Muscle of leg (tissue), 3 donors: ENCODE measurements at regions not wholly inside any gene's neighbourhood (a gene's known extent, or its start where the extent isn't known, plus 50 kb on each side); places are given as distances from the start of the nearest gene placed in this dataset.
A peak's percentile ranks its signal among the peaks of the same experiment; 100 is the strongest.
"Not testable (repeated sequence)": the region's sequence is repeated elsewhere in the genome, so short reads cannot be mapped to it uniquely, and the experiment has no call there.

Source experiments
- DNase-seq: peaks from one replicate; pipeline ENCODE4 v3.0.0; 2013
- H3K27ac ChIP-seq: one replicate; pipeline ENCODE4 v1.5.1; 2013; ENCODE audit warnings: mild to moderate bottlenecking, low read length, control low read depth
- H3K27me3 ChIP-seq: one replicate; pipeline ENCODE4 v1.6.1; 2013; ENCODE audit warnings: low read length; ENCODE audit not compliant: control insufficient read depth, insufficient read depth
- H3K36me3 ChIP-seq: one replicate; pipeline ENCODE4 v1.6.1; 2013; ENCODE audit warnings: low read length; ENCODE audit not compliant: control insufficient read depth, insufficient read depth
- H3K4me1 ChIP-seq: one replicate; pipeline ENCODE4 v1.6.1; 2013; ENCODE audit warnings: low read length; ENCODE audit not compliant: control insufficient read depth, insufficient read depth
- H3K4me3 ChIP-seq: one replicate; pipeline ENCODE4 v1.5.1; 2013; ENCODE audit warnings: low read length, control low read depth
- H3K9me3 ChIP-seq: replicated peaks from 2 replicates; pipeline ENCODE4 v1.6.1; 2013; ENCODE audit warnings: low read depth, low read length; ENCODE audit not compliant: control insufficient read depth
- WGBS: methylation state at CpG from one replicate; pipeline ENCODE4 v1.1.5; 2013; ENCODE audit warnings: missing lambda C conversion rate; ENCODE audit not compliant: insufficient coverage; 5-methylcytosine and 5-hydroxymethylcytosine counted together

DNA sequence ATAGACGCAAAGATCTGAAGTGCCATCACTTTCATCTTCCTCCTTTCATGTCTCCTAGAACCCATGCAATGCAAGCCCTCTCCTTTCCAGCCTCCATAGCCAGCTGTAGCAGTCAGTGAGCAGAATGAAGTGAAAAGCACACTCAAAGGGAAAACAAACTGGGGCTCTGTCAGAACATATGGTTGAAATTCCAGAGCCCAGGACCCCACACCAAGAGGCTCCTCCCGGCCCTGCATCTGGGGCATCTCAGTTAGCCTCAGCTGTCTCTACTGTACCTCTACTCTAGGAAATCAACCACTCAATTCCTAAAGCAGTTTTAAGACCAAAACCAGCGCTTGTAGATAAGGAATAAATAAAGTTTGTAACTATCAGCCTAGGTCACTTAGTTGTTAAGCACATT is 73.8 kb upstream of the P3H2 start:
- DNase-seq = no peak
- no CpG with 5 or more reads among the region's 3 CpGs for WGBS
- Histone ChIP-seq H3K36me3 (no peaks in the 10 kb centered on the region), H3K4me1 (peaks cover 5% of the 10 kb centered on the region), H3K27ac (no peak overlapping the region), H3K4me3 (no peak overlapping the region), H3K9me3 (no peaks in the 10 kb centered on the region), H3K27me3 (no peaks in the 10 kb centered on the region)

DNA sequence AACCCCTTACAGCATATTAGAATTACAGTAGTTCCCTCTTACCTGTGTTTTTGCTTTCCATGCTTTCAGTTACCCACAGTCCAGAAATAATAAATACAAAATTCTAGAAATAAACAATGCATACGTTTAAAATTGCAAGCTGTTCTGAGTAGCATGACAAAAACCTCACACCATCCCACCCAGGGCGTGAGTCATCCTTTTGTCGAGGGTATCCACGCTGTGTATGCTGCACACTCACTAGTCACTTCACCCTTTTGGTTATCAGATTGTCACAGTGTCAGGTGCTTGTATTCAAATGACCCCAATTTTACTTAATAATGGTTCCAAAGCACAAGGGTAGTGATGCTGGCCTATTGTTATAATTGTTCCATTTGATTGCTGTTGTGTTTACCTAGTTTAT is 72.5 kb upstream of the P3H2 start:
- no peaks in the 10 kb centered on the region for H3K36me3 ChIP-seq
- DNase-seq = no peak
- H3K27me3 ChIP-seq = no peaks in the 10 kb centered on the region
- no peak overlapping the region for H3K4me3 ChIP-seq
- WGBS = no CpG with 5 or more reads among the region's 4 CpGs
- H3K4me1 ChIP-seq = peaks cover 5% of the 10 kb centered on the region
- H3K9me3 ChIP-seq = no peaks in the 10 kb centered on the region
- peak overlapping the region; percentile 80 for H3K27ac ChIP-seq

DNA sequence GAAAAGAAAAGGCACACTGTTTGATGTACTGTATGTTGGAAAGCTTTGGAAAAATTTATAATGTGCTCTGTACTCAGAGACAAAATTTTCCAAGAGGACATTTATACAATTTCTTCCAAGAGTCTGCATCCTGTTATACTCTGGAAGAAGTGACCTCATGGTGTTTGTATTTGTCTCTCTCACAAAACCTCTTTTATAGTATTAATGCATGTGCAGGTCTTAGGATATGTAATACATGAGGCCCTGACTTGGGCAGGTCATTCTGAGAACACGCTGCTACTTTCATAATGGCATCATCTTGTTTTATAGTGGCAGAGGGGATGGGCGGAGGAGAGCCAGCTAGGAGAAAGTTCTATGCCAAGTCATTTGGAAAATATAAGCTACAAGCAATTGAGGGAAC is 72.0 kb upstream of the P3H2 start:
- peak; percentile 96 for DNase-seq
- Histone ChIP-seq H3K9me3 (no peaks in the 10 kb centered on the region), H3K27me3 (no peaks in the 10 kb centered on the region), H3K4me1 (peaks cover 5% of the 10 kb centered on the region), H3K36me3 (no peaks in the 10 kb centered on the region), H3K27ac (peak overlapping the region; percentile 80), H3K4me3 (no peak overlapping the region)
- WGBS = no CpG with 5 or more reads among the region's 2 CpGs

DNA sequence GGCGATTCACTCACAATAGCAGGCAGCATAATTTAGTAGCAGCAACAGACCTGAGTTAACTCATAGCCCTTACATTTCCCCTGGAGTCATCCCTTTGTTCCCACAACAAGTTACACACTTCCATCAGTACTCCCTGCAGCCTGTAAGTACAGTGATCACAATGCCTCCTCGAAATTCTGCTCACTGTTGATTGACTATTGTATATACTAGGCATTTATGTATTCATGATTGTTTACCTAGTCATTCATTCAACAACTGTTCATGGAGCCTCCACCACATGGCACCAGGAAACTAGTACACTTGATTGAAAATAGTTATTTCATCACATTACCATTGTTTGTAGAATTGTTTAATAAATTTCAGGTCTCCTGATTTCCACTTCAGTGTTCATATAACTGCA is 71.4 kb upstream of the P3H2 start:
- no peaks in the 10 kb centered on the region for H3K27me3 ChIP-seq
- H3K27ac ChIP-seq = peak overlapping the region; percentile 80
- peaks cover 2% of the 10 kb centered on the region for H3K4me1 ChIP-seq
- no peak overlapping the region for H3K4me3 ChIP-seq
- no peak for DNase-seq
- WGBS = 89% methylated on average over 1 of the region's 2 CpGs
- H3K9me3 ChIP-seq = no peaks in the 10 kb centered on the region
- H3K36me3 ChIP-seq = no peaks in the 10 kb centered on the region

DNA sequence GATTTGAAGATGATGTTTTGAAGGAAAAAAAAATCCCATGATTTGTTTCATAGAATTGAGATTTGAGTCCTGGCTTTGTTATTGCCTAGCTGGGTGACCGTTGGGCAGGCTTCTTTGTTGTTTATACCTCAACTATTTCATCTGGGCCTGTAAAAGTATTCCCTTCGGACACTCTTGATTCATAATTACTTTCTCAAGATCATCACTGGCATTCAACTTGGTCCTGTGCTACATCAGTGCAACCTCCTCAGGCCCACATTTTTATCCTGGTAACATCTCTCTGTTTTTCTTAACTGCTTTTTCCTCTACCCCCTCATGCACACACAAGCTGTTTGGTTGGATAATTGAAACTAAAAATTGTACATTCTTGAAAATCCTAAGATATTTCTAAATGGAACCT is 67.5 kb upstream of the P3H2 start:
- H3K9me3 ChIP-seq = no peaks in the 10 kb centered on the region
- H3K4me1 ChIP-seq = peaks cover 2% of the 10 kb centered on the region
- no peaks in the 10 kb centered on the region for H3K36me3 ChIP-seq
- DNase-seq = no peak
- H3K27ac ChIP-seq = no peak overlapping the region
- no peak overlapping the region for H3K4me3 ChIP-seq
- WGBS = 87% methylated on average over 2 of the region's 2 CpGs
- H3K27me3 ChIP-seq = no peaks in the 10 kb centered on the region

DNA sequence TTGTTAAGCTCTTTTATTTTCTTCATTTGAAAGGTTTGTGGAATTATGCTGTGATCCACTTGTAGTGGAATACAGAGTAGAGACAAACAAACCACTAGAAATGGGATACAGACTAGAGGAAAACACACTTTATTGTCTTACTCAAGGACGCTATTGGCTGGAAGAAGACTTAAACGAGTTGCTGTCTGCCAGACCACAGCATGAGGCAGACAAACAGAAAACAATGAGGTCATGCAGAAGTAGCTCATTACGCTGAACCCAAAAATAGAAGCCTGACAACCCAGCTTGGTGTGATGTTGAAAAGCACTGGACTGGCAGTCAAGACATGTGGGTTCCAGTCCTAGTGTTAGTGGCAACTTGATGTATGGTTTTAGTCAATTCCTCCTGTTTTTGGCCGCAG is 62.4 kb upstream of the P3H2 start:
- DNase-seq = peak; percentile 77
- no peaks in the 10 kb centered on the region for H3K36me3 ChIP-seq
- H3K27me3 ChIP-seq = no peaks in the 10 kb centered on the region
- H3K4me3 ChIP-seq = no peak overlapping the region
- H3K27ac ChIP-seq = no peak overlapping the region
- H3K9me3 ChIP-seq = no peaks in the 10 kb centered on the region
- WGBS = 46% methylated on average over 3 of the region's 4 CpGs
- H3K4me1 ChIP-seq = no peaks in the 10 kb centered on the region

DNA sequence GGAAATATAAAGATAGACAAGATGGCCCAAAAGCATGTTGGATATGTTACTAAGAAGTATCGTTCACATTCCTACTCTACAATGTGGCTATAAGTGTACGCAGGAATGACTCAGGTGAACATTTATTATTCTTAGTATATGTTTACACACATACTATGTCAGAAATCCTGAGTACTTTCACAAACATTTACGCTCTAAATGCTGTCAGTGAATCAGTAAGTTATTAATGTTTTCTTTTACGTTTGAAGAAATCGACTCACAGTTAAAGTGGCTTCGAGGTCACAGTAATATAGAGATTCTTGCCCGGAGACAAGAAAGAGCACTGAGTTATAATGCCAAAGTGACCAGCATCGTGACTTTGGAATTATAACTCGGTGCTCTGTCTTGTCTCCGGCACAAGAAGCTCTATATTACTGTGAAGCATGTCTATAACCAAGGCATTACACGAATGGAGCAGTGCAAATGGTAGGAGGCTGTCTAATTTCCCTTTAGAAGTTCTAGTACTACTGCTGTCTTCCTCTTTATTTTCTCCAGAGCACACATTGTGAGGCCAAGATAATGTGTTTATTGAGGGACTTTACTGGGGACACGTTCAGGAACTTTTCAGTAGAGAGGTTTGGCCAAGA is 61.8 kb upstream of the P3H2 start:
- DNase-seq = no peak
- H3K36me3 ChIP-seq = no peaks in the 10 kb centered on the region
- H3K4me1 ChIP-seq = no peaks in the 10 kb centered on the region
- H3K4me3 ChIP-seq = no peak overlapping the region
- no peak overlapping the region for H3K27ac ChIP-seq
- WGBS = 86% methylated on average over 5 of the region's 12 CpGs
- no peaks in the 10 kb centered on the region for H3K27me3 ChIP-seq
- H3K9me3 ChIP-seq = no peaks in the 10 kb centered on the region

DNA sequence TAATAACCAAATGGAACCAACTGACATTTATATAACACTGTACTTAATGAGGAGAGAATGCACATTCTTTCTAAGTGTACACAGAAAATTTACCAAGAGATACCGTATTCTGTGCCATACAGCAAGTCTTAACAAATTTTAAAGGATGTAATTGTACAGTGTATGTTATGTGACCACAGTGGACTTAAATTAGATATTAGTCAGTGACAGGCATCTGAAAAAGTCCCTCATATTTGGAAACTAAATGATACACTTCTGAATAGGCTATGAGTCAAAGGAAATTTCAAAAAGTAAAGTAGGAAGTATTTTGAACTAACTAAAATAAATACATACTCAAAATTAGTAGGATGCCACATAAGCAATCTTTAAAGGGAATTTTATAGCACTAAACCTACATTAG is 59.6 kb upstream of the P3H2 start:
- Histone ChIP-seq H3K4me1 (no peaks in the 10 kb centered on the region), H3K4me3 (no peak overlapping the region), H3K27me3 (no peaks in the 10 kb centered on the region), H3K36me3 (no peaks in the 10 kb centered on the region), H3K9me3 (no peaks in the 10 kb centered on the region), H3K27ac (no peak overlapping the region)
- whole genome bisulfite sequencing = no CpG with 5 or more reads among the region's 1 CpG
- no peak for DNase-seq

DNA sequence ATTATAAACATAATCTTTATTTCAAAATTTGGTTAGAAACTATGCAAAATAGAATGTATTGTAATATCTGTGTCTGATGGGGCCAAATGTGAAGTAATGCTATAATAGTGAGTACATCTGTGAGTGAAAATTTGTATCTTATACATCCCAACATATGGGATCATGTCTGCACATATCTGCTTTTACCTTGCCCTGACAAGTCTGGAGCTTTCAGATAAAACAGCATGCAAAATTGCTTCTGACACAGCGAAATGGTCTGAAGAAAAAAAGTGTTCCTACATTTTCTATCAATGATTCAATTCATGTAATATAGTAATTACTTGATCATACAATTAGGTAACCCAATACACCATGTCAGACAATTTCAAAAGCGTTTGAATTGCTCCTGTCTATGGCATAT is 58.1 kb upstream of the P3H2 start:
- Histone ChIP-seq H3K27ac (no peak overlapping the region), H3K4me3 (no peak overlapping the region), H3K36me3 (no peaks in the 10 kb centered on the region), H3K9me3 (no peaks in the 10 kb centered on the region), H3K4me1 (no peaks in the 10 kb centered on the region), H3K27me3 (no peaks in the 10 kb centered on the region)
- no CpG with 5 or more reads among the region's 2 CpGs for WGBS
- no peak for DNase-seq

DNA sequence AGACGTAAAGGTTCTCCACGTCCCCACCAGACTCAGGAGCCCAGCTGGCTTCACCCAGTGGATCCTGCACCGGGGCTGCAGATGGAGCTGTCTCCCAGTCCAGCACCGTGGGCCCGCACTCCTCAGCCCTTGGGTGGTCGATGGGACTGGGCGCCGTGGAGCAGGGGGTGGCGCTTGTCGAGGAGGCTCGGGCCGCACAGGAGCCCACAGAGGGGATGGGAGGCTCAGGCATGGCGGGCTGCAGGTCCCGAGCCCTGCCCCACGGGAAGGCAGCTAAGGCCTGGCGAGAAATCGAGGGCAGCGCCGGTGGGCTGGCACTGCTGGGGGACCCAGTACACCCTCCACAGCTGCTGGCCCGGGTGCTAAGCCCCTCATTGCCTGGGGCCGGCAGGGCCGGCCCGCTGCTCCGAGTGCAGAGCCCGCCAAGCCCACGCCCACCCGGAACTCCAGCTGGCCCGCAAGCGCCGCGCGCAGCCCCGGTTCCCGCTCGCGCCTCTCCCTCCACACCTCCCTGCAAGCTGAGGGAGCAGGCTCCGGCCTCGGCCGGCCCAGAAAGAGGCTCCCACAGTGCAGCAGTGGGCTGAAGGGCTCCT is 56.3 kb upstream of the P3H2 start:
- H3K4me1 ChIP-seq, H3K27me3 ChIP-seq, DNase-seq, H3K4me3 ChIP-seq, H3K9me3 ChIP-seq, H3K27ac ChIP-seq, H3K36me3 ChIP-seq: not testable (repeated sequence)
- WGBS = 96% methylated on average over 16 of the region's 39 CpGs

DNA sequence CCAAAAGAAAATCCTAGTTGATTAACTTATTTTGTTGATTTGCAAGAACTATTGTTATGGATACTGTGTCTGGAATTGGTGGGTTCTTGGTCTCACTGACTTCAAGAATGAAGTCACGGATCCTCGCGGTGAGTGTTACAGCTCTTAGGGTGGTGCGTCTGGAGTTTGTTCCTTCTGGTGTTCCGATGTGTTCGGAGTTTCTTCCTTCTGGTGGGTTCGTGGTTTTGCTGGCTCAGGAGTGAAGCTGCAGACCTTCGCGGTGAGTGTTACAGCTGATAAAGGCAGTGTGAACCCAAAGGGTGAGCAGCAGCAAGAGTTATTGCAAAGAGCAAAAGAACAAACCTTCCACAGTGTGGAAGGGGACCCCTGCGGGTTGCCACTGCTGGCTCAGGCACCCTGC is 55.4 kb upstream of the P3H2 start:
- not testable (repeated sequence) for H3K4me1 ChIP-seq, DNase-seq, H3K4me3 ChIP-seq, H3K9me3 ChIP-seq, H3K27me3 ChIP-seq, H3K27ac ChIP-seq, H3K36me3 ChIP-seq
- no CpG with 5 or more reads among the region's 10 CpGs for WGBS
